ENCODE measurements at regions not wholly inside any gene's neighbourhood (a gene's known extent, or its start where the extent isn't known, plus 50 kb on each side); places are given as distances from the start of the nearest gene placed in this dataset.

- peaks cover 3% of the 10 kb centered on the region for H3K27me3 Mint-ChIP-seq (ENCODE audit: insufficient read depth, unreplicated experiment)
- no peaks in the 10 kb centered on the region for H3K36me3 Mint-ChIP-seq (ENCODE audit: insufficient read depth, unreplicated experiment)
- DNase-seq = no peak
- TF ChIP-seq CTCF (IDR thresholded peaks at IDR 0.05; ENCODE audit: insufficient read depth in 1 of 2, low read depth in 1 of 2, low read length in 1 of 2, severe bottlenecking in 1 of 2, unreplicated experiment in 1 of 2) = no peak
- intact Hi-C loops (cut with micrococcal nuclease; ENCODE audit: unreplicated experiment) = no loop called here
- Histone ChIP-seq H3K27me3 (replicated peaks; ENCODE audit: control insufficient read depth, insufficient read depth, low read length) (no peaks in the 10 kb centered on the region), H3K36me3 (ENCODE audit: control insufficient read depth, insufficient read depth, low read length) (no peaks in the 10 kb centered on the region), H3K4me1 (no peaks in the 10 kb centered on the region), H3K4me3 (ENCODE audit: low read depth, low read length) (no peak overlapping the region), H3K9me3 (no peaks in the 10 kb centered on the region)
- CTCF ChIA-PET = no interaction called here
- H3K27ac Mint-ChIP-seq (ENCODE audit: unreplicated experiment) = no peak overlapping the region
- H3K4me3 Mint-ChIP-seq (ENCODE audit: unreplicated experiment) = no peak overlapping the region
- no TSS peak for BruUV-seq (replicated peaks)
- H3K4me1 Mint-ChIP-seq (ENCODE audit: low read depth, unreplicated experiment) = no peaks in the 10 kb centered on the region
- H3K9me3 Mint-ChIP-seq (ENCODE audit: unreplicated experiment) = no peaks in the 10 kb centered on the region
- POLR2A ChIA-PET = no interaction called here
These were observed 426.6 kb downstream of the PMP22 start for GRCh38 chr17:14838567-14838966.

DNA sequence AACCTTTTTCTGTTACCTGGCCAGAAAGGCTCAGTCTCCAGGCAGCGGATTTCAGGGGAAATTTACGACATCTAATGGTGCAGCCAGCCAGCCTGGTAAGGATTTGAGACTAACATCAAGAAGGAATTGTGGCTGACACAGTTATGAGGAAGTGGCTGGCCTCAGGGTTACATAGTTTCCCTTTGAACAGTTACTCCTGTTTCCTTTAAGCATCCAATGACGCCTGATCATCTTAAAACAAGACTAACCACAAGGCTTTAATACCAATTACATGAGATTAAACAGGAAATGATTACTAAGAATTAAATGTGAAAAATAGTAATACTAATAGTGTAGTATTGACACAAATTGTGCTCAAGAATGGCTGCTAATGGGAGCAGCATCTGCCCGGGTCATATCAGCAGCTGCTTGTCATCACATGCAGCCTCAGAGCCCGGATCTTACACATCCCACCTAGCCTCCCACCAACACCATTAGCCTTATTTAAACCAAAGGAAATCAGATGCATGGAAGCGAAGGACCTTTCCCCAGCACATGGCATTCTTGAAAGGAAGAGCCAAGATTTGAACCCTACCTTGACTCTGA, 431.8 kb downstream of the PMP22 start:
- no peak overlapping the region for H3K4me3 Mint-ChIP-seq (ENCODE audit: unreplicated experiment)
- intact Hi-C loops (cut with micrococcal nuclease; ENCODE audit: unreplicated experiment) = no loop called here
- no peak for TF ChIP-seq CTCF (IDR thresholded peaks at IDR 0.05; ENCODE audit: insufficient read depth in 1 of 2, low read depth in 1 of 2, low read length in 1 of 2, severe bottlenecking in 1 of 2, unreplicated experiment in 1 of 2)
- no peak overlapping the region for H3K27ac Mint-ChIP-seq (ENCODE audit: unreplicated experiment)
- CTCF ChIA-PET = no interaction called here
- H3K27me3 Mint-ChIP-seq (ENCODE audit: insufficient read depth, unreplicated experiment) = no peaks in the 10 kb centered on the region
- no peaks in the 10 kb centered on the region for H3K9me3 Mint-ChIP-seq (ENCODE audit: unreplicated experiment)
- H3K4me1 Mint-ChIP-seq (ENCODE audit: low read depth, unreplicated experiment) = no peaks in the 10 kb centered on the region
- Histone ChIP-seq H3K9me3 (no peaks in the 10 kb centered on the region), H3K27me3 (replicated peaks; ENCODE audit: control insufficient read depth, insufficient read depth, low read length) (no peaks in the 10 kb centered on the region), H3K36me3 (ENCODE audit: control insufficient read depth, insufficient read depth, low read length) (no peaks in the 10 kb centered on the region), H3K4me3 (ENCODE audit: low read depth, low read length) (no peak overlapping the region), H3K4me1 (no peaks in the 10 kb centered on the region)
- POLR2A ChIA-PET = no interaction called here
- no TSS peak for BruUV-seq (replicated peaks)
- H3K36me3 Mint-ChIP-seq (ENCODE audit: insufficient read depth, unreplicated experiment) = no peaks in the 10 kb centered on the region
- DNase-seq = no peak

GRCh38 chr17:14831491-14831890, 433.6 kb downstream of the PMP22 start:
- no TSS peak for BruUV-seq (replicated peaks)
- Mint-ChIP-seq H3K4me1 (ENCODE audit: low read depth, unreplicated experiment) (no peaks in the 10 kb centered on the region), H3K36me3 (ENCODE audit: insufficient read depth, unreplicated experiment) (no peaks in the 10 kb centered on the region), H3K4me3 (ENCODE audit: unreplicated experiment) (no peak overlapping the region), H3K9me3 (ENCODE audit: unreplicated experiment) (no peaks in the 10 kb centered on the region), H3K27ac (ENCODE audit: unreplicated experiment) (no peak overlapping the region), H3K27me3 (ENCODE audit: insufficient read depth, unreplicated experiment) (no peaks in the 10 kb centered on the region)
- Histone ChIP-seq H3K36me3 (ENCODE audit: control insufficient read depth, insufficient read depth, low read length) (no peaks in the 10 kb centered on the region), H3K4me1 (no peaks in the 10 kb centered on the region), H3K9me3 (no peaks in the 10 kb centered on the region), H3K4me3 (ENCODE audit: low read depth, low read length) (no peak overlapping the region), H3K27me3 (replicated peaks; ENCODE audit: control insufficient read depth, insufficient read depth, low read length) (no peaks in the 10 kb centered on the region)
- no peak for DNase-seq
- ChIA-PET POLR2A (no interaction called here), CTCF (no interaction called here)
- no peak for TF ChIP-seq CTCF (IDR thresholded peaks at IDR 0.05; ENCODE audit: insufficient read depth in 1 of 2, low read depth in 1 of 2, low read length in 1 of 2, severe bottlenecking in 1 of 2, unreplicated experiment in 1 of 2)
- intact Hi-C loops (cut with micrococcal nuclease; ENCODE audit: unreplicated experiment) = no loop called here

Measured in Caco-2 (cell line).